ENCODE measurements at regions not wholly inside any gene's neighbourhood (a gene's known extent, or its start where the extent isn't known, plus 50 kb on each side); places are given as distances from the start of the nearest gene placed in this dataset.

DNA sequence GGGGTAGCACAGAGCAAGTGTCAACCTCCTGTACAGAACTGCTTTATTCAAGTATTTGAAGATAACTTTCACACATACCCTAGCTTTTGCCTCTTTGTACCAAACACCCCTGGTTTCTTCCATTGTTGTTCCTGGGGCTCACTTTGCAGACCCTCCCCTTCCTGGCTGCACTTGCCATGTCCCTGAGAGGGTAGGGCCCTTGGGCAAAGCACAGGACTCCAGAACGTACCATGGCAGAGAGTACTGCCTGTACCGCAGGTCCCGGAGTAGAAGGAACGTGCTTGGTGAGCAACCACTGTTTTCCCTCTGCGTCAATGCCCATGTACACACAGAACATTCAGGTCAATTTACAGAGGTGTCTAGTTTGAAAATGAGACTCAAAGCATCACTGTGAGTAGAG, 290.4 kb downstream of the EN1 start:
- no peak for DNase-seq

DNA sequence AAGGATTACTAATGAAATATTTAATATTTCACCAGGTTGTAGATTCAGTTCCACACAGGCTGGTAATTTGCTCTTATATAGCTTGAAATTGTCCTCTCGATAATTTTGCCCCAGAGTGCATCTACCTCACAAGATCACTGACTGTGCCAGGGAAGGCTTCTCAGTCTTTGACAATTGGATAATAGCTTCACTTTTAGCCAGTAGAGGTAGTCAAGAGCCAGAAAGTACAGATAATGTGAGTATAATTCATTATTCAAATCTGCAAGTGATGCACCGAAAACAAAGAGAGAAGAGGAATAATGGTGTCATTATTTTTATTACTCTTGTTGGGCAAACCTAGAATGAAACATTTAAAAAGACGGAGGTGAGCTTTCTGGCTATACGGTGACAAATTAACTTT, 292.8 kb downstream of the EN1 start:
- DNase-seq, result no peak

- DNase-seq, result no peak
These were observed 297.9 kb downstream of the EN1 start for GRCh38 chr2:118549503-118549902.

DNA sequence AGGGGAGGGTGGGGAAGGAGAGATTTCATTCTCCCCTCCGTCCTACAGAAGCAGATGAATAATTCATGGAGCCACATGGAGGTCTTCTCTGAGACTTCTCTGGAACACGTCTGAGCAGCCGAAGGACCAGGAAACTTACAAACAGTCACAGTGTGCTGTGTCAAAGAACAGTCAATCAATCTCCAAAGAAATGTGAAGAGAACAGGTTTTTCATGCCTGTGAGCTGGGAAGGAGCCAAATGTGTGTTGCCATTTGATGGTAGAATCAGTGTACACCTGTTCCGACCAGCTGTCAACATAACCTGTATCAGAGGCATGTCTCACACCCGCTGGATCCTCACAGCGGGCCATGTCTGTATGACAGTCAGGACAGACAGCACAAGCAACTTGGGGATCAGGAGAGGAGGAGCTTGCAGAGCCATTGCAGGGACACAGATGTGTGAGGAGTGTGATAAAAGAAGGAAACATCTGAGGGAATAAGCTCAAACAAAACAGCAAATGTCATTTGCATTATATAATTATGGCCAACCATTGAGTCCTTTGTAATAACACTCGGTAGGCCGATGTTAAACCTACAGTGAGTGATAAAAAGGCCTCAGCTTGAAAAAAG, 298.5 kb downstream of the EN1 start:
- DNase-seq, result no peak

GRCh38 chr2:118539290-118539689, 308.2 kb downstream of the EN1 start:
- DNase-seq, result no peak

DNA sequence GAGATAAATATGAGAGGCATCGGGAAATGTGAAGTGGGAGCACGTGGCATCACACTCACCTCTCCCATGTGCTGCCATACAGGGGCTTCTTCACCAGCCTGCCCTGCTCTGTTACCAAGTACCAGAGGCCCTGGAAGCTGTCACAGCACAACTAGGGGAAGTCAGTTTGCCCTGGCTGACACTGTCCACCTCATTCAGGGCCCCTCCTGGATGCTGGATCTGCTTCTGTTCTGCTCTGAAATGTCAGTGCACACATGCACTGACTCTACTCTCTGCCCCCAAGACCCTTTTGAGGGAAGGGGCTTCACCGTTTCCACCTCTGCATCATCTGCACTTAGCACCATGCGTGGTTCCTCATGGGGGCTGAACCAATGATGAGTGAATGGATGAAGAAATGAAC, 311.1 kb downstream of the EN1 start:
- no peak for DNase-seq

DNA sequence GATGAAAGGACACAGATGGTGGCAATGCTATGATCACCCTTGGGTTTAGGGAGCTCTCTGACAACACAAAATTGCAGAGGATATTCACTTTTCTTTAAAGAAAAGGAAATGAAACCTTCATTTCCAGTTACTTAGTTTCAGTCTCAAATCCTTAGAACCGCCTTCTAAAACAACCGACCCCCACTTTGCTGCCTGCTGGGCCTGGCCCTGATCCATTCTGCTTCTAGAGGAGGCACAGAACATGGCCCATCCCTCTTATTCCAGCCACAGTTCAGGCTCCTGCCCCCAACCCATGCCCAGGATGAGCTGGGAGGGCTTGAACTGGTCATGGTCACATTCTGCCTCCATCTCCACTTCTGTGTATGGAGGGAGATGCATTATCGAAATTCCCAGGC, 311.6 kb downstream of the EN1 start:
- DNase-seq, result no peak

- DNase-seq, result no peak
These were observed 312.2 kb downstream of the EN1 start for GRCh38 chr2:118535171-118535817.

DNA sequence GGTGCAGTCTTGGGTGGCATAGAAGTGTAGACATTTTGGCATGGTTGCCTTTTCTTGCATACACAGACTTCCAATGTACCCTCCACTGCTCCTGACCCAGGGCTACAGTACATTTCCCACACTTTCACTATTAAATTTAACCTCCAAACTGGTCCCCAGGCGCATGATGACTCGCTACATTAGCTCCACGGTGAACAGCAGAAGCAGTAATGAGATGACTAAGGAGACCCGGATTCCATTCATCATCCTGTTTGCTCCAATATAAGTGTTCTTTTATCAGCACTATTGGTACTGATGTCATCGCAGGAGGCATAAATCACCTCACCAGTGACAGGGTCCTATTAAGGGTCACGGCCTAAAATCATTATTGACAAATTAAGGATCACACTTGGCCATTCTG, 316.5 kb downstream of the EN1 start:
- DNase-seq, result no peak

DNA sequence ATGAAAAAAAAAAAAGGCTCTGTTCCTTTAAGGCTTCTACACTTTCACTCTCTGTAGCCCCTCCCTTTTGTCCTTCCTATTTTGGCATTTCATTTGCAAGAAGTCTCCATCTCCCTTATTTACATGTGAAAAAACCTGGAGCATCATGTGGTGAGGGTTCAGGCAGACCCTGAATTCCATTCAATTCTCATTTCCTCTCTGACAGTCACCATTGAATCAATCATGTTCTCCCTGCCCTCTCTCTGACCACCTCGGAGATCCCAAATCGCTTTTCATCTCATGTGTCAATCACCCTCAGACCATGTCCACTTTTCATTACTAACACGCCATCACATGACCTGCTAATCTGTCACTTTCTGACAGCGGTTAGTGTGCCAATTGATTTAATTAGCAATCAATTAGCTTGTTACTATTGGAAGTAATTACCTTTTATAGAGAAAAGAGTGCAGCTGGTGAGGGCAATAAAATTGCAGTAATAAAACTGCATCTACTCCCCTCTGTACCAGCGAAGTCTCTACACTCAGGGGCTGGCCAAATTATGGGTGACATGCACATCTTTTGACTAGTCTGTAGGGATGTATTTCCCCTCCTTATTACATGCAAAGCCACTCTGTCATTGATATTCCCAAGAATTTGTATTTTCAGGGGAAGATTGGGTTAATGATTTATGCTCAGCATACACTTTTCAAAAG, 317.4 kb downstream of the EN1 start:
- no peak for DNase-seq

- no peak for DNase-seq
These were observed 319.9 kb downstream of the EN1 start for GRCh38 chr2:118527571-118527970.

- DNase-seq, result no peak
These were observed 322.1 kb downstream of the EN1 start for GRCh38 chr2:118525346-118525745.

DNA sequence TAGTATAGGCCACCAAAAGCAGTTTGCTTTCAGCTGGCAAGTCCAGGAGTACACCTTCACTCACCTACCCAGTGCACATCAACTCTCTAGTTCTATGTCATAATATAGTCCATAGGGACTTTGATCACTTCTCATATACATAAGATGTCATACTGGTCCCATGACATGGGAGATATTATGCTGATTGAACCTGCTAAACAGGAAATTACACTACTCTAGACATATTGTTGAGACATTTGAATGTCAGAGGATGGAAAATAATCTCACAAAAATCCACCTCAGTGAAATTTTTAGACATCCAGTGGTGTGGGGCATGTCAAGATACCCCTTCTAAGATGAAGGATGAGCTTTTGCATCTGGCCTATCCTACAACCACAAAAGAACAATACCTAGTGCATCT, 322.5 kb downstream of the EN1 start:
- no peak for DNase-seq

- DNase-seq, result no peak
These were observed 323.7 kb downstream of the EN1 start for GRCh38 chr2:118523761-118524160.

DNA sequence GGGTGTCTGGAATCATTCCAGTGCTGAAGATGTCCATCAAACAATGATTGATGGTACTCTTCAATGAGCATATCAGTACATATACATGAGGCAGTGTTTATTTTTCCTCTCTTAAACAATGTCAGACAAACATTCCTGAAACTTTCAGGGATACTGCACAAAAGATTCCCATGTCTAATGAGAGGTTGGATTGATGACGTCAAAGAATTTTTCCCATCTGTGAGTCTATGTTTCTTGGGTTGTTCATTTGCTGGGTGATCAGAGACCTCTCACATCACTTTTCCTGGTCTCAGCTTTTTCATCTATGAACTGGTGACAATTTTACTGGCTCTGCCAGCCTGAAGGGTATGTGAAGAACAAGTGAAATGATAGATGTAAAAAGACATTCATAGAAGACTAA, 325.5 kb downstream of the EN1 start:
- no peak for DNase-seq

GRCh38 chr2:118521272-118521671, 326.2 kb downstream of the EN1 start:
- DNase-seq, result no peak

DNA sequence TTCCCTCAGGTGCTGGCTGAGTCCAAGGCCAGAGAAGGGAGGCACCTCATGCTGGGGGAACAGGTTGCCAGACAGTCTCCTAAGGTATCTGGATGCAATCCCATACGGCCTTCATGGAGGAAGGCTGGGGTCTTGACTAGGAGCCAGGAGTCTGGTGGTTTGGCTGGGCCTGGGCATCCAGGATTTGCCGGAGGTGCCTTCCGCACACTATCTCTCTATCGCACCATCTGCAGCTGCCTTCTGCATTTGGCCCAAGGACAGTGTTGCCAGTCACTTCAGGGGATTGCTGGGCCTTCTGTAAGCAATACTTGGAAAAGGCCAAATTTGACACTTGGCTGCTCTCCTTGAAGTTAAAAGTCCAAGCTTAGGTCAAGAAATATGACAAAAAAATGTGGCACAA, 327.2 kb downstream of the EN1 start:
- DNase-seq, result no peak

DNA sequence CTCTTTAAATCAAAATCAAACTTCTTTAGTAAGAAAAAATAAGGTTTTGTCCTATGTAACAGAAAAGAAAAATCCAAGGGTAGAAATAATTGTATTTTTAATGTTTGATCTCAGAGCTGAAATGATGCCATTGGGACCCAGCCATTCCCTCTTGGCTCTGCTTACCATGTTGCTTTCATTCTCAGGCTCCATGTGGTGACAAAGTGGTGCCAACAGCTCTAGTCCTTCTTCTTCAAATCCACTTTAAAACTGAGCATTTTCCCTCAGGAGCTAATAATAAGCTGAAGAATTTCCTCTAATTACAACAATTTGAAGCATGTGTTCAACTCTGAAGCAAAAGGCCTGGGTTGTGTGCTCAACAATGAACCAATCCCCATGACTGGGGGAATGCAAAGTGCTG, 327.9 kb downstream of the EN1 start:
- no peak for DNase-seq

- no peak for DNase-seq
These were observed 336.6 kb downstream of the EN1 start for GRCh38 chr2:118510807-118511206.

GRCh38 chr2:118509319-118510004, 338.0 kb downstream of the EN1 start:
- no peak for DNase-seq

- DNase-seq, result no peak
These were observed 339.2 kb downstream of the EN1 start for GRCh38 chr2:118508282-118508681.

- no peak for DNase-seq
These were observed 342.0 kb downstream of the EN1 start for GRCh38 chr2:118505436-118505835.

DNA sequence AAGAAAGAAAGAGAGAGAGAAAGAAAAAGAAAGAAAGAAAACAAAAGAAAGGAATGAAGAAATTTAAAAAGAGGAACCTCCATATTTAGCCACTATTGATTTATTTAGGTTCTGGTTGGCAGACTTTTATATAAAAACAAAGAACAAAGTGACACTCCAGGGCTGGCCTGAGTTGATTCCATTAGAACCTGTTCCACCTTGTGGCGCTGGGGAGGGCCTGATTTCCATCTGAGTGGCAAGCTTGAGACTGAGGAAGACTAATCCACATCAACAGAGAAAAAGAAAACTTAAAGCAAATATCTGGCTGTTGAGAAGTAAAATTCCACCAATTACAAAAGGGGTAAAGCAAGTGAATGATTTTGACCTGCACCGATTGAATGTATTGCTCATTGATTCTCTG, 345.3 kb downstream of the EN1 start:
- DNase-seq, result no peak

DNA sequence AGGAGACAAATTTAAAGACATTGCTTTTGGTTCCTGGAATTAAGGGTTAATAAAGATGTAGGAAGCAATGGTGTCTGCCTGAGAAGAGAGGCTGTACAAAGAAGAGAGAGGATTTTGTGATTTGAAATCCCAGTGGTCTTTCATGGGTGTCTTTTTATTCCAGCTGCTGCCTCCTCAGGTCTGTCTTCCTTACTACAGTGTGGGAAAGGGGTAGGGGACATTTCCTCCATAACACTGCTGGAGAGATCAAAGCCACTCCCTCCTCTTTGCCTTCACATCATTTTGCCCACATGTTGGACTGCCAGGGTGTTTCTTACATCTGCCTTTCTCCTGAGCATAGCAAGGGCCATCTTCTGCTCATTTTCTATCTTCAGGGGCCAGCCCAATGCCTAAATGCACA, 348.5 kb downstream of the EN1 start:
- no peak for DNase-seq
